CD1c-positive myeloid dendritic cell (primary cell): ENCODE measurements at regions not wholly inside any gene's neighbourhood (a gene's known extent, or its start where the extent isn't known, plus 50 kb on each side); places are given as distances from the start of the nearest gene placed in this dataset.

Experiments used
- DNase-seq: peaks from one replicate; pipeline ENCODE4 v3.0.0-alpha.2; 2016; ENCODE audit errors: extremely low spot score

DNA sequence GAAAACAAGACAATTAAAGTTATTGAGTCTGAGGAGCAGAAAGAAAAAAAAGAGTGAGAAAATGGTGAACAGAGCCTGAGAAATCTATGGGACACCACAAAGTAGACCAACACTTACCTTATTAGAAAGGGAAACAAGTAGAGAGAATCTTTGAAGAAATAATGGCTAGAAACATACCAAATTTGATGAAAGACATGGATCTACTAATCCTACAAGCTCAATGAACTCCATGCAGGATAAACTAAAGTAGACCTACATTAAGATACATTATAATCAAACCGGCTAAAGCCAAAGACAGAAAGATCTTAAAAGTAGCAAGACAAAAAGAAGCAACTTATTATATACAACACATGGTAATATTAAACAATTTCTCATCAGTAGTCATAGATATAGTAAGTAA lies 782.3 kb upstream of the GHITM start:
- no peak for DNase-seq

GRCh38 chr10:83357627-83358026 lies 781.7 kb upstream of the GHITM start:
- DNase-seq, result no peak

DNA sequence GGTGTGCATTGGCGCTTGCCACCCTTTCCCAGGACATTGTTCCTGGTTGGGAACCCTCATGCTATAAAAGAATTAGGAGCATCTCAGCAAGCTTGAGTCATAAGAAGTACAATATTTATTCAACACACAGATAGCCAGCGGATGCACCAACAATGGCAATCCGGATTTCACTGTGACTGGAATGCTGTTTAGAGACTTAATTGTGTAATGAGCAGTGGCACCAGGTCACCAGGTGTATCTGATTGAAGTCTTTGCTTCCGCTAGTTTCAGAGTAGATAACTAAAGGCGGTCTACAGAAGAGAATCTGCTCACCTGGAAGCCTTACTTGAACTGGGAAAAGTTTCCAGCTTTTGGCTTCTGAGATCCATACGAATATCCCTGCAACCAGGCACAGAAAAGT lies 772.3 kb upstream of the GHITM start:
- no peak for DNase-seq

DNA sequence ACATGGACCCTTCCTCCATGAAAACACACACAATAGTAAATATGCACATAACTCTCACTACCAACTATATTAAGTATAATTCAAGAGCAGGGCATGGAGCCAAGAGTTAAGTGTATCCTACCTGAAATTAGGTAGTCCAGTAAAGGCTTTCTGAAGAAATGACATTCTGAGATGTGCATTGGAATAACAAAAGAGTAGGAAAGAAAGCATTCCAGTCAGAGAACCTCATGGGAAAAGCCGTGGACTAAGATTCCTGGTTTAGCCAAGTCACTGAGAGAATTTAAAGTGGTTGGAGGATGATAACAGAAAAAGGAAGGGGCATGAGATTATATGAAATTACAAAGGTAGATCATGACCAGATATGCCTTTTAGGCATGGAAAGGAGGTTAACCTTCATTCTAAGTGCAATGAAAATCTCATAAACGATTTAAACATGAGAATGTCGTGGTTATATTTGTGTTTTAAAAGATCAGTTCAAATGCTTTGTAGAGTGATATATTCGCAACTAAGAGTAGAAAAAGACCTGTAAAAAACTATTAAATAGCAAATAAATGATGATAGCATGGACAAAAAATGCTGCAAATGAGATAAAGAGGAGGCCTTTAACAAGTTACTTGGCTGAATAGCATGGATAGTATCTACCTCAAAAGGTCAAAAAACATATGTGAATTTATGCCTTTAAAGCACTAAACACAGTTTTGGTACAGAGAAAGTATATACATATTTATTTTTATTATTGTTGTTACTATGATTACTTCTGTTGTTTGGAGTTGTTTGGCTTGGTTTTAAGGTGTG lies 767.4 kb upstream of the GHITM start:
- no peak for DNase-seq

DNA sequence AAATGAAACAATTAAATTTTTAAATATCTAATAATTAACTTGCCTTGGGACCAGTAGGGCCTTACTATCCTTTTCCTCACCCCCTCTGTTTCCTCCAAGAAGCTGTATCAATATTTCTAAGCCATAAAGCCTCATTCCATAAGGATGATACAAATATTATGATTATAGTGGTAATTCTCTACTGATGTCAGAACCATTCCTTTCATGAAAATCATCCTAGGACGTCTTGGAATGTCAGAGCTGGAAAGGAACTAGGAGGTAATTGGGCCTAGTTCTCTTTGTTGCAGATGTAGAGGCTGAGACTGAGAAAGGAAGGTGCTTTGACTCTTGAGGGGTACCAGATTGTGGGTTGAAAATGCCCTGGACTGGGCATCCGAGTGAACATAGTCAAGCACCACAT lies 766.7 kb upstream of the GHITM start:
- no peak for DNase-seq

GRCh38 chr10:83373671-83374070 lies 765.6 kb upstream of the GHITM start:
- DNase-seq, result no peak

- DNase-seq, result no peak
Measured at GRCh38 chr10:83374741-83375140, 764.6 kb upstream of the GHITM start.

DNA sequence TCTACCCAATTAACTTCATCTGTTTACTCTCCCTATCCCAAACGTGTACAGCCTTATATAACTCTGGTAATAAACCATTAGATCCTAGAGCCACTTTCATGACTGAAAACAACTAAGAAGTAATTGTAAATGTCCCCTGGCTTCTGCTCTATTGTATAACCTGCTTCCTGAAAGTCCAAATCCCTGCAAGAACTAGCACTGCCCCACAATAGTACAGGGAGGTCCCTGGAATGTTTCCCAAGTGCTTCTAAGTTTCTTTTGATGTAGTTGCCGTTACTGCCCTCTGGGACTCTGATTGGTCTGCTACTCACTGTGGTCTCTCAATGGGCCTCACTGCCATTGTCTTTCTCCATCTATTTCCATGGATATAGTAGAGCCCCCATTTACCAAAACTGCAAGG lies 764.0 kb upstream of the GHITM start:
- DNase-seq, result no peak

DNA sequence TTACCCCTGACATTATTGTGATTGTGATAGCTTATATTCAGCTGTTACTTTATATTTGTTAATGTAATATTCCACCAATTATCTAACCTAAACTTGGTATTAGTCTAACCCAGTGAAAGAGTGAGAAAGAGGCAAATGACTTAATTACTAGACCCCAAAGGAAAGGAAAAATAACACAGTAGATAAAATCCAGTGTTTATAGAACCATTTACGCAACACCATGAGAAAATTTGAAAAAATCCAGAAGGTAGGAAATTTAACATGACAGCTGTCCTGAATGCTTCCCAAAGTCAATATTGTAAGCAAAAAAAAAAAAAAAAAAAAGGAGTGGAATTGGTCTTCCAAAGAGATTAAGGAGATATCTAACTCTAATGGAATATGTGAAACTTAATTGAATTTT lies 741.5 kb upstream of the GHITM start:
- no peak for DNase-seq

- no peak for DNase-seq
Measured at GRCh38 chr10:83410570-83410969, 728.7 kb upstream of the GHITM start.

- no peak for DNase-seq
Measured at GRCh38 chr10:83425306-83425705, 714.0 kb upstream of the GHITM start.

GRCh38 chr10:83427101-83427500 lies 712.2 kb upstream of the GHITM start:
- DNase-seq, result no peak

DNA sequence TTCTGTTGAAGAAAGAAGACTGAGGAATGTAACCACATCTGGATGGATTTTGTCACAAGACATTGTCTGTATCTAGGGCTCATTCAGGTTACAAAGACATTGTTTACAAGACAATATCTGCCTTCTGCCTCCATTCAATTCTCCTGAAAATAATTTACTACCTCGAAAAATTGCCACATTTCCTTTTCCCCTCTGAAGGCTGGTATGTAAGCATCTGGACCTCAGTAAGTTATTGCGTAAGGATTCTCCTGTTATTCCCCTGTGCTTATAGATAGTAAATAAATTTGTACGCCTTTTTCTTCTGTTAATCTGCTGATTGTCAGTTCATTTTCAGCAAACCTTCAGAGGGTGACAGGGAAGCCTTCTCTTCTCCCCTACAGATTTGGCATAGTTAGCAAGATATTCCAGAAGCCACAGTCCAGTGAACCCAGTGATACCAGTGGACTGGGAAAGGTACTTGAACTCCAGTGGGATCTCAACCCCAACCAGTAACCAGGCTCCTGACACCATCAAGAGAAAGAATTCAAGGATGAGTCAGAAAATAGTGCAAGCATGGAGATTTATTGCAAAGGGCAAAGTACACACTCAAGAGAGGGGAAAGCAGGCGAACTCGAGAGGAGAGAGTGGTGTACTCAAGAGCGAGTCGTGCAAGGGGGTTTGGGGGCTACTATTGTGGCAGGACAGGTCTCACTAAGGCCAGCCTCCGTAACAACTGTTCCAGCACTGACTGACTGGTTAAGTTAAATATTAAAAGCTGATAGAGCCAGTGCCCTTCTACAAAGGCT lies 706.9 kb upstream of the GHITM start:
- DNase-seq, result no peak

GRCh38 chr10:83433705-83434104 lies 705.6 kb upstream of the GHITM start:
- DNase-seq, result no peak

- DNase-seq, result no peak
Measured at GRCh38 chr10:83448013-83448412, 691.3 kb upstream of the GHITM start.

- DNase-seq, result no peak
Measured at GRCh38 chr10:83458611-83459010, 680.7 kb upstream of the GHITM start.

DNA sequence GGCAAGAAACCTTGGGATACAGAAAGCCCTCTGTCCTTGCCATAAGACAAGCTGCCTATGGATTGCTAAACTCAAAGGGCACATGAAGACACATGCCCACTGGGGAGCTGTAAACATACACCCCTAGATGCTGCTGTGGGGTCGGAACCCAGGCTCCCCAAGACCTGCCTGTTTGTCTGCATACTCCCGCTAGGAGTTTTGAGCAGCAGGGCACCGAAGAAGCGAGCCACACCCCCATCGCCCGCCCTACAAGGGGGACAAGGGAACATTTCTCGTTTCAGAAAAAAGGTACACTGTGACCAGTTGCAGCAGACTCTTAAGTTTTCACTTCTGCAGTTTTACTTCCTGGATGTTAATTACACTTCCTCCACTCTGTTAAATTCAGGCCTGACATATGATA lies 680.2 kb upstream of the GHITM start:
- no peak for DNase-seq

DNA sequence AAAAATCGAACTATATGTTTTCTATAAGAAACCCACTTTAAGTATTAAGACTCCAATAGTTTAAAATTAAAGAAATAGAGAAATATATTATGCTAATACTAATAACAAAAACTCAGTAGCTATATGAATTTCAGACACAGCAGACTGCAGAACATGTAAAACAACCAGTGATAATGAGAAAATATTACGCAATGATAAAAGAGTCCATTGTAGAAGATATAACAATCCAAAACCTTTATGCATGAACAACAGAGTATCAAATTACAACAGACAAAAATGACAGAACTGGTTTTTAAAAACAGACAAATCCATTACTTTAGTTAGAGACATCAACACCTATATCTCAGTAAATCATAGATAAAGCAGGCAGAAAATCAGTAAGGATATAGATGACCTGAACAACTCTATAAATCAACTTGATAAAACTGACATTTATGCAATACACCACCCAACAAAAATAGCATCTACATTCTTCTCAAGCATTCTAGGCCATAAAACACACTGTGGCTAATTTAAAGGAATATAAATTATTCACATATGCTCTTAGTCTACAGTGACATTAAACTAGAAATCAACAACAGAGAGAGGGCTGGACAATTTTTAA lies 669.5 kb upstream of the GHITM start:
- no peak for DNase-seq

GRCh38 chr10:83476211-83476610 lies 663.1 kb upstream of the GHITM start:
- no peak for DNase-seq

DNA sequence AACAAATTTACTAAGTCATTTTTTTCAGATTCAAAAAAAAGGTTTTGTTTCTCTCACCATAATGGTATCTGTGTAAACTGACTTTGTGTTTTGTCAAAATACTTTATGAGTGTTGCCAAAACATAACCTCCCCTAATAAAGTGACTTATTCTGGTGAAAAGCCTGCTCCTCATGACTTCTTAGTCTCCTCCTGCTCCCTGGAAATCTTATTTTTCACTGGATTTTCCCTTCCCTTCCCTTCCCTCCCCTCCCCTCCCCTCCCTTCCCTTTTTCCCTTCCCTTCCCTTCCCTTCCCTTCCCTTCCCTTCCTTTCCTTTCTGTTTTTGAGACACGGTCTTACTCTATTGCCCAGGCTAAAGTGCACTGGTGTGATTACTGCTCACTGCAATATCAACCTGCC lies 650.1 kb upstream of the GHITM start:
- DNase-seq, result no peak

GRCh38 chr10:83492004-83492403 lies 647.3 kb upstream of the GHITM start:
- no peak for DNase-seq

GRCh38 chr10:83512681-83513080 lies 626.6 kb upstream of the GHITM start:
- DNase-seq, result no peak

DNA sequence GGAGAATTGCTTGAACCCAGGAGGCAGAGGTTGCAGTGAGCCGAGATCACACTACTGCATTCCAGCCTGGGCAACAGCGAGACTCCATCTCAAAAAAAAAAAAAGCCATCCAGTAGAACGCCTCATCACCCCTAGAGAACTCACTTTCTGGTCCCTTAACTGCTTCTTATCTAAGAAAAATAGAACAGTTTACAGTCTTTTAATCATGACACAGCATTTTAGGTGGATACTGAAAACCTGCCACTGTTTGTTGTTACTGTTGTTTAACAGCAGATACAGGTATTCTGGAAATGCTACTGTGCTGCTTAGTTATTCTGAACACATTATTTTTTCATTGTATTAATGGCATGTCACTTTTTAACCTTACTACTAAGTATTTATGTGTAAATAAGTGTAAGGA lies 624.3 kb upstream of the GHITM start:
- DNase-seq, result no peak
